H1 (cell line): ENCODE measurements at regions not wholly inside any gene's neighbourhood (a gene's known extent, or its start where the extent isn't known, plus 50 kb on each side); places are given as distances from the start of the nearest gene placed in this dataset.

Source experiments
- CTCF ChIA-PET: fragments of 300-600 bp; sonication (Branson Sonifier 250); formaldehyde crosslinking; loops from one replicate; lab custom pipeline; 2021; ENCODE audit not compliant: partially characterized antibody; lab: Charles Lee
- POLR2A ChIA-PET: fragments of 300-600 bp; sonication (Branson Sonifier 250); formaldehyde crosslinking; loops from one replicate; lab custom pipeline; 2021; ENCODE audit warnings: inconsistent platforms; ENCODE audit not compliant: partially characterized antibody; lab: Charles Lee
- DNase-seq, 2 experiments: peaks; one replicate each; pipeline versions ENCODE4 v3.0.0 to v3.0.0-alpha.2; 2010 to 2022; ENCODE audit warnings: low spot score in 2 of 2, low read depth in 1 of 2, mixed read lengths in 1 of 2
- FAIRE-seq: peaks from 2 replicates; lab custom pipeline; 2011; peaks lifted over from hg19 to GRCh38; lab: Jason Lieb, UNC
- H2AFZ ChIP-seq: 2 replicates; pipeline ENCODE4 v1.8.1; 2012; ENCODE audit warnings: low read length, inconsistent platforms
- H2AK5ac ChIP-seq: 2 replicates; pipeline ENCODE4 v1.6.1; 2013; ENCODE audit warnings: low read depth, low read length
- H2BK120ac ChIP-seq: replicated peaks from 2 replicates; pipeline ENCODE3; 2013; ENCODE audit warnings: low read depth, low read length, inconsistent platforms
- H2BK12ac ChIP-seq: 2 replicates; pipeline ENCODE4 v1.6.1; 2013; ENCODE audit warnings: low read depth, low read length
- H2BK15ac ChIP-seq: 2 replicates; pipeline ENCODE4 v1.6.1; 2013; ENCODE audit warnings: low read length
- H2BK20ac ChIP-seq: 2 replicates; pipeline ENCODE4 v1.6.1; 2013; ENCODE audit warnings: low read length
- H2BK5ac ChIP-seq: 2 replicates; pipeline ENCODE4 v1.6.1; 2013; ENCODE audit warnings: low read depth, low read length
- H3K14ac ChIP-seq: 2 replicates; pipeline ENCODE4 v1.6.1; 2013; ENCODE audit warnings: inconsistent platforms; ENCODE audit not compliant: insufficient read length
- H3K18ac ChIP-seq: 2 replicates; pipeline ENCODE4 v1.6.1; 2013; ENCODE audit warnings: low read length; ENCODE audit errors: extremely low read depth
- H3K23ac ChIP-seq: 2 replicates; pipeline ENCODE4 v1.6.1; 2013; ENCODE audit warnings: inconsistent platforms; ENCODE audit not compliant: insufficient read length
- H3K23me2 ChIP-seq: 2 replicates; pipeline ENCODE4 v1.6.1; 2013; ENCODE audit warnings: low read depth, low read length
- H3K27ac ChIP-seq: 2 replicates; pipeline ENCODE4 v1.6.1; 2011; ENCODE audit warnings: low read depth, low read length, inconsistent platforms
- H3K27me3 ChIP-seq, 4 experiments: replicated peaks in 1 of 4; 1 replicate in 1 of 4; 2 replicates in 3 of 4; pipeline versions ENCODE4 v1.6.1 to v1.8.1; 2011 to 2013; ENCODE audit warnings: low read length in 3 of 4, mild to moderate bottlenecking in 3 of 4, inconsistent platforms in 2 of 4, mixed read lengths in 2 of 4, moderate library complexity in 1 of 4; ENCODE audit not compliant: control insufficient read depth in 3 of 4, insufficient read depth in 3 of 4; ENCODE audit errors: extremely low read depth in 1 of 4
- H3K36me3 ChIP-seq, 4 experiments: 2 replicates each; pipeline versions ENCODE4 v1.6.1 to v1.8.1; 2011 to 2013; ENCODE audit warnings: mild to moderate bottlenecking in 4 of 4, low read length in 3 of 4, moderate library complexity in 2 of 4, control low read depth in 1 of 4, inconsistent platforms in 1 of 4; ENCODE audit not compliant: insufficient read depth in 4 of 4, control insufficient read depth in 2 of 4
- H3K4ac ChIP-seq: replicated peaks from 2 replicates; pipeline ENCODE3; 2013; ENCODE audit warnings: low read length, low read depth, mixed read lengths, inconsistent platforms; ENCODE audit not compliant: insufficient read length
- H3K4me1 ChIP-seq, 4 experiments: replicated peaks in 1 of 4; 1 replicate in 1 of 4; 2 replicates in 3 of 4; pipeline versions ENCODE4 v1.6.1 to v1.8.1; 2011 to 2013; ENCODE audit warnings: low read length in 3 of 4, inconsistent platforms in 2 of 4, mixed read lengths in 1 of 4; ENCODE audit not compliant: insufficient read depth in 4 of 4, control insufficient read depth in 3 of 4
- H3K4me2 ChIP-seq, 2 experiments: 2 replicates each; pipeline versions ENCODE4 v1.6.1 to v1.8.1; 2011 to 2013; ENCODE audit warnings: low read depth in 2 of 2, low read length in 2 of 2, control low read depth in 1 of 2, inconsistent platforms in 1 of 2, mild to moderate bottlenecking in 1 of 2; ENCODE audit not compliant: insufficient read depth in 1 of 2
- H3K4me3 ChIP-seq, 4 experiments: fragments of 200-600, 300-600 bp in 1 of 4; sonication (generic), shearing (Covaris generic), sonication (Bioruptor Twin) in 1 of 4; 2 replicates each; pipeline versions ENCODE4 v1.5.1 to v1.8.1; 2011 to 2016; ENCODE audit warnings: low read length in 4 of 4, low read depth in 3 of 4, control low read depth in 2 of 4, inconsistent platforms in 2 of 4, mild to moderate bottlenecking in 2 of 4, mixed read lengths in 1 of 4, moderate library complexity in 1 of 4; ENCODE audit not compliant: insufficient read depth in 2 of 4; ENCODE audit errors: extremely low read depth in 1 of 4
- H3K56ac ChIP-seq: replicated peaks from 2 replicates; pipeline ENCODE3; 2013; ENCODE audit warnings: low read depth, mild to moderate bottlenecking, mixed read lengths, low read length, inconsistent platforms; ENCODE audit not compliant: insufficient read length
- H3K79me1 ChIP-seq: 2 replicates; pipeline ENCODE4 v1.6.1; 2013; ENCODE audit warnings: low read depth, low read length, control low read depth
- H3K79me2 ChIP-seq, 2 experiments: 2 replicates each; pipeline versions ENCODE4 v1.6.1 to v1.8.1; 2012 to 2013; ENCODE audit warnings: low read length in 2 of 2, mild to moderate bottlenecking in 2 of 2, inconsistent platforms in 1 of 2; ENCODE audit not compliant: insufficient read depth in 2 of 2, control insufficient read depth in 1 of 2
- H3K9ac ChIP-seq, 4 experiments: replicated peaks in 1 of 4; 1 replicate in 1 of 4; 2 replicates in 3 of 4; pipeline versions ENCODE4 v1.6.1 to v1.8.1; 2011 to 2013; ENCODE audit warnings: low read depth in 3 of 4, low read length in 3 of 4, control low read depth in 2 of 4, mild to moderate bottlenecking in 2 of 4, moderate library complexity in 2 of 4, inconsistent platforms in 1 of 4; ENCODE audit errors: extremely low read depth in 1 of 4
- H3K9me3 ChIP-seq, 2 experiments: 2 replicates each; pipeline versions ENCODE4 v1.6.1 to v1.8.1; 2012 to 2013; ENCODE audit warnings: mild to moderate bottlenecking in 2 of 2, moderate library complexity in 2 of 2, control low read depth in 1 of 2, inconsistent platforms in 1 of 2, low read depth in 1 of 2, low read length in 1 of 2, mixed read lengths in 1 of 2; ENCODE audit not compliant: insufficient read depth in 2 of 2
- H4K20me1 ChIP-seq, 2 experiments: replicated peaks in 1 of 2; 2 replicates each; pipeline versions ENCODE3 to v1.8.1; 2011 to 2013; ENCODE audit warnings: inconsistent platforms in 2 of 2, low read length in 2 of 2, mild to moderate bottlenecking in 1 of 2; ENCODE audit not compliant: insufficient read depth in 2 of 2, control insufficient read depth in 1 of 2
- H4K5ac ChIP-seq: 2 replicates; pipeline ENCODE4 v1.6.1; 2013; ENCODE audit warnings: low read length, low read depth, mixed read lengths, inconsistent platforms; ENCODE audit not compliant: insufficient read length
- H4K8ac ChIP-seq: 2 replicates; pipeline ENCODE4 v1.8.0; 2013; ENCODE audit warnings: mild to moderate bottlenecking, moderate library complexity, low read length, inconsistent platforms; ENCODE audit not compliant: insufficient read depth; ENCODE audit errors: extremely low read depth
- H4K91ac ChIP-seq: replicated peaks from 2 replicates; pipeline ENCODE3; 2013; ENCODE audit warnings: low read length, mixed read lengths, inconsistent platforms; ENCODE audit not compliant: insufficient read length
- ASH2L ChIP-seq: fragments of 200-600, 300-600 bp; sonication (generic); IDR thresholded peaks from one replicate; pipeline ENCODE4 v1.7.1; 2017; ENCODE audit warnings: low read length
- CHD1 ChIP-seq: IDR thresholded peaks from 2 replicates; pipeline ENCODE4 v1.6.1; 2012; ENCODE audit warnings: low read depth, low read length, improper control_type of control experiment
- CREB1 ChIP-seq: IDR thresholded peaks from 2 replicates; pipeline ENCODE4 v1.6.1; 2012; ENCODE audit warnings: inconsistent platforms
- CTBP2 ChIP-seq: IDR thresholded peaks from 2 replicates; pipeline ENCODE4 v1.7.0; 2011; ENCODE audit warnings: borderline replicate concordance, mild to moderate bottlenecking, moderate library complexity, mixed read lengths, low read length; ENCODE audit not compliant: insufficient read depth, insufficient read length
- EGR1 ChIP-seq: IDR thresholded peaks from 2 replicates; pipeline ENCODE4 v1.6.1; 2011; ENCODE audit warnings: low read depth, low read length, borderline replicate concordance
- FOSL1 ChIP-seq: IDR thresholded peaks from 2 replicates; pipeline ENCODE4 v1.6.1; 2011; ENCODE audit warnings: mild to moderate bottlenecking, low read depth, low read length, moderate library complexity; ENCODE audit not compliant: insufficient read depth
- KDM5A ChIP-seq: fragments of 200-600 bp; IDR thresholded peaks from 2 replicates; pipeline ENCODE4 v1.7.1; 2012; ENCODE audit warnings: mild to moderate bottlenecking, low read length, inconsistent platforms, mixed read lengths
- MAX ChIP-seq: IDR thresholded peaks from 2 replicates; pipeline ENCODE4 v1.6.1; 2012; ENCODE audit warnings: inconsistent platforms
- POU5F1 ChIP-seq: IDR thresholded peaks from 2 replicates; pipeline ENCODE4 v1.6.1; 2011; ENCODE audit warnings: low read depth, mild to moderate bottlenecking, low read length, moderate library complexity
- SAP30 ChIP-seq: fragments of 300-600 bp; sonication (generic); IDR thresholded peaks from 2 replicates; pipeline ENCODE4 v1.7.1; 2012; ENCODE audit warnings: low read length, moderate library complexity, mild to moderate bottlenecking, inconsistent platforms; ENCODE audit not compliant: insufficient read depth, insufficient replicate concordance
- SIRT6 ChIP-seq: IDR thresholded peaks from one replicate; pipeline ENCODE4 v1.7.1; 2012; ENCODE audit warnings: low read length, inconsistent platforms
- TEAD4 ChIP-seq: IDR thresholded peaks from 2 replicates; pipeline ENCODE4 v1.6.1; 2012; ENCODE audit warnings: low read depth, low read length, inconsistent platforms, mixed read lengths
- WGBS, 2 experiments: shearing (Covaris generic) in 1 of 2; methylation state at CpG; one replicate each; pipeline versions ENCODE4 v1.1.6 to v1.1.7; 2013 to 2015; ENCODE audit warnings: low lambda C conversion rate in 2 of 2, mixed read lengths in 2 of 2, inconsistent platforms in 1 of 2, low coverage in 1 of 2, missing lambda C conversion rate in 1 of 2; ENCODE audit not compliant: insufficient replicate concordance in 2 of 2, insufficient coverage in 1 of 2, insufficient read length in 1 of 2; ENCODE audit errors: extremely low coverage in 1 of 2, missing lambda C conversion rate in 1 of 2; 5-methylcytosine and 5-hydroxymethylcytosine counted together
- TF ChIP-seq, protein P1 (sequence below): IDR thresholded peaks from 2 replicates; pipeline ENCODE4 v1.6.1; 2011; ENCODE audit warnings: low read length, improper control_type of control experiment

GRCh38 chr20:48394415-48395081, 433.3 kb downstream of the PREX1 start:
- H3K18ac ChIP-seq: no peak overlapping the region; the same call in 1 of the 2 replicates
- TF ChIP-seq SIRT6: no peak
- no peak for TF ChIP-seq CHD1
- no peak for TF ChIP-seq ASH2L
- no peak for TF ChIP-seq CTBP2
- TF ChIP-seq, protein P1, sequence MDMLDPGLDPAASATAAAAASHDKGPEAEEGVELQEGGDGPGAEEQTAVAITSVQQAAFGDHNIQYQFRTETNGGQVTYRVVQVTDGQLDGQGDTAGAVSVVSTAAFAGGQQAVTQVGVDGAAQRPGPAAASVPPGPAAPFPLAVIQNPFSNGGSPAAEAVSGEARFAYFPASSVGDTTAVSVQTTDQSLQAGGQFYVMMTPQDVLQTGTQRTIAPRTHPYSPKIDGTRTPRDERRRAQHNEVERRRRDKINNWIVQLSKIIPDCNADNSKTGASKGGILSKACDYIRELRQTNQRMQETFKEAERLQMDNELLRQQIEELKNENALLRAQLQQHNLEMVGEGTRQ: no peak
- TF ChIP-seq KDM5A: no peak
- TF ChIP-seq POU5F1: no peak
- no peak for TF ChIP-seq SAP30
- no peak for TF ChIP-seq FOSL1
- no peak for TF ChIP-seq EGR1
- TF ChIP-seq CREB1: no peak
- no peak for TF ChIP-seq TEAD4
- no peak for TF ChIP-seq MAX

More at GRCh38 chr20:48394415-48395081, 433.3 kb downstream of the PREX1 start:
- Histone ChIP-seq H2BK15ac (no peak overlapping the region), H3K36me3 (no peaks in the 10 kb centered on the region), H3K9ac (no peak overlapping the region), H3K4me2 (no peak overlapping the region), H3K23me2 (no peaks in the 10 kb centered on the region), H3K4me1 (peaks cover 0 to 2% (median 0%) of the 10 kb centered on the region in 4 experiments; a peak in 2 of 7 replicates), H3K56ac (no peak overlapping the region), H2AFZ (no peak overlapping the region), H3K4ac (no peak overlapping the region), H3K9me3 (peaks cover 7 to 8% of the 10 kb centered on the region in 2 experiments; a peak in 2 of 4 replicates), H3K23ac (no peak overlapping the region), H2BK12ac (no peak overlapping the region), H3K79me1 (no peaks in the 10 kb centered on the region), H2BK120ac (no peak overlapping the region), H3K14ac (no peak overlapping the region), H4K91ac (no peak overlapping the region), H3K27me3 (no peaks in the 10 kb centered on the region), H4K5ac (no peak overlapping the region), H4K8ac (no peak overlapping the region), H2BK20ac (no peak overlapping the region), H2BK5ac (no peak overlapping the region), H4K20me1 (no peaks in the 10 kb centered on the region), H3K4me3 (no peak overlapping the region), H3K27ac (no peak overlapping the region), H3K79me2 (no peaks in the 10 kb centered on the region), H2AK5ac (no peak overlapping the region)
- no peak for FAIRE-seq
- ChIA-PET CTCF (interaction anchor here (0.5 to 3.1 kb wide), 4 partner anchors 10 to 229 kb away, joined by 3 to 15 read pairs (median 4); no protein-coding TSS in a partner anchor), POLR2A (no interaction called here)
- WGBS, 2 experiments: 87% methylated on average over 8 of the region's 9 CpGs; no CpG with 5 or more reads in 1 of the 2 experiments
- DNase-seq: no peak
